ENCODE measurements at regions not wholly inside any gene's neighbourhood (a gene's known extent, or its start where the extent isn't known, plus 50 kb on each side); places are given as distances from the start of the nearest gene placed in this dataset.

DNA sequence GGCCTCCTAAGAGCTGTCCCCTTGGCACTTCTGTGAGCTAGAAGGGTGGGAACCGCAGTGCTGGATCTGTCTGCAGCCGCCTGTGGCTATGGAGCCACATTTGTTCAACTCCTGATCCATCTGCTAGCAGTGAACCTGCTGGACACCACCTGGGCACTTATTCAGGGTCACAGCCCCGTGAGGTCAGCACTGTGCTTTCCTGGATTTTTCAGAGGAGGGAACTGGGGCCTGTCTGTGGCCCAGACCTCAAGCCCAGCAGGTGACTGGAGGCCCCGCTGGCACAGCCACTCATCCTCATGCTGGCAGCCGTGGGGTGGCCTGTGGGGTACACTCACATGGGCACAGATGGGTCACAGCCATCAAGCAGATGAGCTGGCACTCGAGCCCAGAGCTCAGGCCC, 155.3 kb downstream of the TFCP2L1 start:
- TF ChIP-seq, protein P1, sequence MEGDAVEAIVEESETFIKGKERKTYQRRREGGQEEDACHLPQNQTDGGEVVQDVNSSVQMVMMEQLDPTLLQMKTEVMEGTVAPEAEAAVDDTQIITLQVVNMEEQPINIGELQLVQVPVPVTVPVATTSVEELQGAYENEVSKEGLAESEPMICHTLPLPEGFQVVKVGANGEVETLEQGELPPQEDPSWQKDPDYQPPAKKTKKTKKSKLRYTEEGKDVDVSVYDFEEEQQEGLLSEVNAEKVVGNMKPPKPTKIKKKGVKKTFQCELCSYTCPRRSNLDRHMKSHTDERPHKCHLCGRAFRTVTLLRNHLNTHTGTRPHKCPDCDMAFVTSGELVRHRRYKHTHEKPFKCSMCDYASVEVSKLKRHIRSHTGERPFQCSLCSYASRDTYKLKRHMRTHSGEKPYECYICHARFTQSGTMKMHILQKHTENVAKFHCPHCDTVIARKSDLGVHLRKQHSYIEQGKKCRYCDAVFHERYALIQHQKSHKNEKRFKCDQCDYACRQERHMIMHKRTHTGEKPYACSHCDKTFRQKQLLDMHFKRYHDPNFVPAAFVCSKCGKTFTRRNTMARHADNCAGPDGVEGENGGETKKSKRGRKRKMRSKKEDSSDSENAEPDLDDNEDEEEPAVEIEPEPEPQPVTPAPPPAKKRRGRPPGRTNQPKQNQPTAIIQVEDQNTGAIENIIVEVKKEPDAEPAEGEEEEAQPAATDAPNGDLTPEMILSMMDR (IDR thresholded peaks at IDR 0.05; ENCODE audit: extremely low read depth, low read depth, low read length): no peak
- H3K36me3 ChIP-seq (ENCODE audit: insufficient read depth, low read length): no peaks in the 10 kb centered on the region
- H3K27ac ChIP-seq (ENCODE audit: low read depth, low read length): no peak overlapping the region
- H2AFZ ChIP-seq (ENCODE audit: low read length): no peak overlapping the region
- H4K20me1 ChIP-seq (ENCODE audit: insufficient read depth, low read length): no peaks in the 10 kb centered on the region
- DNase-seq (ENCODE audit: insufficient read length, low spot score, missing footprints): no peak
- H3K79me2 ChIP-seq (ENCODE audit: insufficient read depth, low read length): no peaks in the 10 kb centered on the region
- no peaks in the 10 kb centered on the region for H3K9me3 ChIP-seq (ENCODE audit: low read depth, low read length)
- no peak overlapping the region for H3K4me2 ChIP-seq (ENCODE audit: insufficient read depth, low read length)
- H3K4me1 ChIP-seq (ENCODE audit: insufficient read depth, low read length): no peaks in the 10 kb centered on the region
- no peak overlapping the region for H3K4me3 ChIP-seq (ENCODE audit: insufficient read depth, low read length)
- peaks cover 6% of the 10 kb centered on the region for H3K27me3 ChIP-seq (ENCODE audit: insufficient read depth, low read length)

DNA sequence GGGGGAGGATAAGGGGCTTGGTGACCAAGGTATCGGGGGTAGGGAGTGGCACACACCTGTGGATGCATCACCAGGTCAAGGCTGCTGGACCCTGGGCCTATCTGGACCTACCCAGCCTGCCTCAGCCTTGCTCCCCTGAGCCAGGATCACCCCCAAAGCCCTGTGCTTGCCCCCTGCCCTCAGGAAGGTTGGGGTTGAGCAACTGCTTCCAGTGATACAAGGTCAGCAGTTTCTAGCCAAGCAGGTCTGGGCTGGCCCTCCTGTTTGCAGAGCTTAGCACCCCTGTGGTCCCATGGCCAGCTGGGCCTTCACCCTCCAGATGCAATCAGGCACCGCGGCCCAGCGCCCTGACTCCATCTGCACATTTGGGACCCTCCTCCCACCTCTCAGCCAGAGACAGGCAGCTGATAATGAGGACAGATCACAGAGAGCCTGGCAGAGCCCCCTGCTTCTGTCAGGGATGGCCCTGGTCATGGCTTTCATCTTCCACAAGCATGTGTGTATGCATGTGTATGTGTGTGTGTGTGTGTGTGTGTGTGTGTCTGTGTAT, 154.6 kb downstream of the TFCP2L1 start:
- H3K27ac ChIP-seq (ENCODE audit: low read depth, low read length): no peak overlapping the region
- TF ChIP-seq, protein P1 (IDR thresholded peaks at IDR 0.05; ENCODE audit: extremely low read depth, low read depth, low read length): no peak
- H3K36me3 ChIP-seq (ENCODE audit: insufficient read depth, low read length): no peaks in the 10 kb centered on the region
- H4K20me1 ChIP-seq (ENCODE audit: insufficient read depth, low read length): no peaks in the 10 kb centered on the region
- no peak overlapping the region for H2AFZ ChIP-seq (ENCODE audit: low read length)
- no peaks in the 10 kb centered on the region for H3K79me2 ChIP-seq (ENCODE audit: insufficient read depth, low read length)
- peaks cover 6% of the 10 kb centered on the region for H3K27me3 ChIP-seq (ENCODE audit: insufficient read depth, low read length)
- no peaks in the 10 kb centered on the region for H3K4me1 ChIP-seq (ENCODE audit: insufficient read depth, low read length)
- H3K9me3 ChIP-seq (ENCODE audit: low read depth, low read length): no peaks in the 10 kb centered on the region
- no peak overlapping the region for H3K4me3 ChIP-seq (ENCODE audit: insufficient read depth, low read length)
- no peak for DNase-seq (ENCODE audit: insufficient read length, low spot score, missing footprints)
- H3K4me2 ChIP-seq (ENCODE audit: insufficient read depth, low read length): no peak overlapping the region

DNA sequence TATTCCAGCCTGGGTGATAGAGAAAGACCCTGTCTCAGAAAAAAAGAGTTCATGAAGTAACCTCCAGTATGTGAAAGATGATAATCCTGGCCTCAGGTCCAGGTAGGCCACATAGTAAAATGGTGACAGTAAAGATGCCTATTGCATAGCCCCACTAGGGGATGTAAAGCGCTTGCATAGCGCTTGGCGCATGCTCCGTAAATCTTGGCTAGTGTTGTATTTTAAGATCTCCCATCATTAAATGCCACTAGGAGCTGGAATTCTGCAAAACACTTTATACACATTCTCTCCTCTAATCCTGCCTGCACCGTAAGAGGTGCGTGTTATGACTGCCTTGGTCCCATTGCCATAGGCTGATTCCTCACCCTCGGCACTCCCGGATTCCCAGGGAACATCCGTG, 153.6 kb downstream of the TFCP2L1 start:
- Histone ChIP-seq H3K79me2 (ENCODE audit: insufficient read depth, low read length) (no peaks in the 10 kb centered on the region), H3K9me3 (ENCODE audit: low read depth, low read length) (no peaks in the 10 kb centered on the region), H4K20me1 (ENCODE audit: insufficient read depth, low read length) (no peaks in the 10 kb centered on the region), H3K4me1 (ENCODE audit: insufficient read depth, low read length) (no peaks in the 10 kb centered on the region), H3K27ac (ENCODE audit: low read depth, low read length) (no peak overlapping the region), H3K4me3 (ENCODE audit: insufficient read depth, low read length) (no peak overlapping the region), H2AFZ (ENCODE audit: low read length) (no peak overlapping the region), H3K36me3 (ENCODE audit: insufficient read depth, low read length) (no peaks in the 10 kb centered on the region), H3K27me3 (ENCODE audit: insufficient read depth, low read length) (peaks cover 6% of the 10 kb centered on the region), H3K4me2 (ENCODE audit: insufficient read depth, low read length) (no peak overlapping the region)
- TF ChIP-seq, protein P1 (IDR thresholded peaks at IDR 0.05; ENCODE audit: extremely low read depth, low read depth, low read length): no peak
- DNase-seq (ENCODE audit: insufficient read length, low spot score, missing footprints): no peak

DNA sequence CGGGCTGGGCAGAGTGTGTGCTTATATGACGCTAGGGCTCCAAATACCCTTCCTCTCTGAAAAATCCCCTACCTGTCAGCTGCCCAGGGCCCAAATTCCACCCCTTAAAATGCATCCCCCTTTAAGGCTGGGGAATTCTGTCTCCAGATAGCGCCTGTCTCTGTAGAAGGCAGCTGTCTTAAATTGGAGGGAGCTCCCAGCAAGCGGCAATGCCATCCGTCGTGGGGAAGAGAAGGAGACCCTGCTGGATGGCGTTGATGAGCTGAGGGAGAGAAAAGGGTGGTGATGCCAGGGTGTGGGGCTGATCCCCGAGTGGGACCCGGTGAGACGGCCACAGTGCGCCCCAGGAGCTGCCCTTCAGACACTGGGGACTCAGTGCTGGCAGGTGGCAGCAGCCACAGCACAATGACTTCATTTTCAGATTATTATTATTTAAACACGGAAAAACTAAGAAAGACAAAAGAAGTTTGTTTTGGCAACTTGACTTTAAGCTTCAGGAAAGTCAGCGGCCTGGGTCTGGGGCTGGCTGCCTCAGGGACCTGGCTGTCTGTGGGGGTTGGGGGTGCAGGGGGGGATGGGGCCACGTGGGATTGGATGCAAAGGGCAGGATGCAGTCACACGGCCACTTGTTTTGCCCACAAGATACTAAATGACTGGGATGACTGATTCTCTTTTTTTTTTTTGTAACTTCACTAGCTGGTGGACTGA, 152.8 kb downstream of the TFCP2L1 start:
- Histone ChIP-seq H3K4me3 (ENCODE audit: insufficient read depth, low read length) (no peak overlapping the region), H3K27ac (ENCODE audit: low read depth, low read length) (no peak overlapping the region)

More for the DNA sequence above, 152.8 kb downstream of the TFCP2L1 start:
- no peak overlapping the region for H3K4me2 ChIP-seq (ENCODE audit: insufficient read depth, low read length)
- H3K27me3 ChIP-seq (ENCODE audit: insufficient read depth, low read length): peaks cover 8% of the 10 kb centered on the region
- H2AFZ ChIP-seq (ENCODE audit: low read length): no peak overlapping the region
- no peaks in the 10 kb centered on the region for H3K79me2 ChIP-seq (ENCODE audit: insufficient read depth, low read length)
- no peaks in the 10 kb centered on the region for H4K20me1 ChIP-seq (ENCODE audit: insufficient read depth, low read length)
- H3K4me1 ChIP-seq (ENCODE audit: insufficient read depth, low read length): no peaks in the 10 kb centered on the region
- H3K36me3 ChIP-seq (ENCODE audit: insufficient read depth, low read length): no peaks in the 10 kb centered on the region
- no peak for DNase-seq (ENCODE audit: insufficient read length, low spot score, missing footprints)
- no peaks in the 10 kb centered on the region for H3K9me3 ChIP-seq (ENCODE audit: low read depth, low read length)
- TF ChIP-seq, protein P1 (IDR thresholded peaks at IDR 0.05; ENCODE audit: extremely low read depth, low read depth, low read length): no peak

All from osteoblast (primary cell).